Effector memory CD8-positive, alpha-beta T cell (primary cell): ENCODE measurements at regions not wholly inside any gene's neighbourhood (a gene's known extent, or its start where the extent isn't known, plus 50 kb on each side); places are given as distances from the start of the nearest gene placed in this dataset.

ENCODE experiments used
- ATAC-seq: fragments of 150-1000 bp; cut with Tn5 transposase; replicated peaks from 2 replicates; pipeline ENCODE4 v1.10.0; 2021; ENCODE audit warnings: mild to moderate bottlenecking, moderate library complexity
- DNase-seq, 3 experiments: peaks; one replicate each; pipeline ENCODE4 v3.0.0; 2021
- H3K27ac Mint-ChIP-seq, 2 donors: one replicate each; pipeline ENCODE4 v1.8.0; 2022; ENCODE audit warnings: mild to moderate bottlenecking in 2 of 2, mixed read lengths in 2 of 2, moderate library complexity in 2 of 2
- H3K27me3 Mint-ChIP-seq, 2 donors: one replicate each; pipeline ENCODE4 v1.8.0; 2022; ENCODE audit warnings: mixed read lengths in 2 of 2
- H3K36me3 Mint-ChIP-seq: one replicate; pipeline ENCODE4 v1.8.0; 2022; ENCODE audit warnings: mild to moderate bottlenecking, moderate library complexity, mixed read lengths; ENCODE audit not compliant: insufficient read depth
- H3K4me1 Mint-ChIP-seq, 2 donors: one replicate each; pipeline ENCODE4 v1.8.0; 2022; ENCODE audit warnings: low read depth in 2 of 2, mixed read lengths in 2 of 2
- H3K4me3 Mint-ChIP-seq, 2 donors: one replicate each; pipeline ENCODE4 v1.8.0; 2022; ENCODE audit warnings: mild to moderate bottlenecking in 2 of 2, mixed read lengths in 2 of 2, moderate library complexity in 2 of 2
- H3K9me3 Mint-ChIP-seq, 2 donors: one replicate each; pipeline ENCODE4 v1.8.0; 2022; ENCODE audit warnings: mixed read lengths in 2 of 2

- peaks cover 66 to 87% of the 10 kb centered on the region in 2 donors for H3K27me3 Mint-ChIP-seq
- H3K36me3 Mint-ChIP-seq = no peaks in the 10 kb centered on the region
- H3K9me3 Mint-ChIP-seq = no peaks in the 10 kb centered on the region
- H3K4me3 Mint-ChIP-seq = no peak overlapping the region
- peaks cover 0 to 9% of the 10 kb centered on the region in 2 donors for H3K4me1 Mint-ChIP-seq
- DNase-seq (no peak), ATAC-seq (no peak)
- no peak overlapping the region for H3K27ac Mint-ChIP-seq
Measured at GRCh38 chr16:50466170-50466569, 82.0 kb upstream of the NKD1 start.

GRCh38 chr16:50464325-50465290 lies 83.6 kb upstream of the NKD1 start:
- H3K9me3 Mint-ChIP-seq = no peaks in the 10 kb centered on the region
- ATAC-seq (no peak), DNase-seq (no peak)
- no peak overlapping the region for H3K4me3 Mint-ChIP-seq
- peaks cover 66 to 89% of the 10 kb centered on the region in 2 donors for H3K27me3 Mint-ChIP-seq
- H3K36me3 Mint-ChIP-seq = no peaks in the 10 kb centered on the region
- no peak overlapping the region for H3K27ac Mint-ChIP-seq
- H3K4me1 Mint-ChIP-seq = peaks cover 0 to 9% of the 10 kb centered on the region in 2 donors

- H3K4me3 Mint-ChIP-seq = no peak overlapping the region
- H3K36me3 Mint-ChIP-seq = no peaks in the 10 kb centered on the region
- no peaks in the 10 kb centered on the region for H3K9me3 Mint-ChIP-seq
- H3K4me1 Mint-ChIP-seq = peaks cover 0 to 6% of the 10 kb centered on the region in 2 donors
- ATAC-seq = no peak
- DNase-seq = no peak
- peaks cover 61 to 89% of the 10 kb centered on the region in 2 donors for H3K27me3 Mint-ChIP-seq
- H3K27ac Mint-ChIP-seq = no peak overlapping the region
Measured at GRCh38 chr16:50463581-50464324, 84.4 kb upstream of the NKD1 start.

- H3K27ac Mint-ChIP-seq = no peak overlapping the region
- H3K4me3 Mint-ChIP-seq = no peak overlapping the region
- peaks cover 56 to 88% of the 10 kb centered on the region in 2 donors for H3K27me3 Mint-ChIP-seq
Measured at GRCh38 chr16:50462793-50463507, 85.2 kb upstream of the NKD1 start.

GRCh38 chr16:50461400-50461760 lies 86.8 kb upstream of the NKD1 start:
- ATAC-seq (no peak), DNase-seq (no peak)
- Mint-ChIP-seq H3K27ac (no peak overlapping the region), H3K9me3 (no peaks in the 10 kb centered on the region), H3K4me3 (no peak overlapping the region), H3K36me3 (no peaks in the 10 kb centered on the region), H3K4me1 (peaks cover 0 to 4% of the 10 kb centered on the region in 2 donors), H3K27me3 (peaks cover 55 to 88% of the 10 kb centered on the region in 2 donors)

More at GRCh38 chr16:50462793-50463507, 85.2 kb upstream of the NKD1 start:
- Mint-ChIP-seq H3K36me3 (no peaks in the 10 kb centered on the region), H3K4me1 (peaks cover 0 to 4% of the 10 kb centered on the region in 2 donors), H3K9me3 (no peaks in the 10 kb centered on the region)
- ATAC-seq (no peak), DNase-seq (no peak)

- Mint-ChIP-seq H3K4me1 (peaks cover 0 to 4% of the 10 kb centered on the region in 2 donors), H3K36me3 (no peaks in the 10 kb centered on the region), H3K27ac (no peak overlapping the region), H3K4me3 (no peak overlapping the region), H3K9me3 (no peaks in the 10 kb centered on the region), H3K27me3 (peaks cover 49 to 88% of the 10 kb centered on the region in 2 donors)
- no peak for DNase-seq
- no peak for ATAC-seq
Measured at GRCh38 chr16:50460538-50461399, 87.4 kb upstream of the NKD1 start.

- Mint-ChIP-seq H3K4me1 (peaks cover 0 to 4% of the 10 kb centered on the region in 2 donors), H3K4me3 (no peak overlapping the region), H3K27me3 (peaks cover 40 to 84% of the 10 kb centered on the region in 2 donors), H3K36me3 (no peaks in the 10 kb centered on the region), H3K9me3 (no peaks in the 10 kb centered on the region), H3K27ac (no peak overlapping the region)
- no peak for ATAC-seq
- no peak for DNase-seq
Measured at GRCh38 chr16:50459496-50460080, 88.6 kb upstream of the NKD1 start.

GRCh38 chr16:50458667-50459495 lies 89.3 kb upstream of the NKD1 start:
- Mint-ChIP-seq H3K27ac (no peak overlapping the region), H3K4me1 (peaks cover 0 to 4% of the 10 kb centered on the region in 2 donors)

GRCh38 chr16:50457979-50458491 lies 89.2 kb upstream of the BRD7 start:
- no peak for ATAC-seq
- H3K27me3 Mint-ChIP-seq = peaks cover 28 to 69% of the 10 kb centered on the region in 2 donors
- H3K36me3 Mint-ChIP-seq = no peaks in the 10 kb centered on the region
- DNase-seq = no peak
- peaks cover 0 to 4% of the 10 kb centered on the region in 2 donors for H3K4me1 Mint-ChIP-seq
- H3K27ac Mint-ChIP-seq = no peak overlapping the region
- H3K9me3 Mint-ChIP-seq = no peaks in the 10 kb centered on the region
- H3K4me3 Mint-ChIP-seq = no peak overlapping the region

More at GRCh38 chr16:50458667-50459495, 89.3 kb upstream of the NKD1 start:
- Mint-ChIP-seq H3K4me3 (no peak overlapping the region), H3K9me3 (no peaks in the 10 kb centered on the region), H3K36me3 (no peaks in the 10 kb centered on the region), H3K27me3 (peaks cover 36 to 77% of the 10 kb centered on the region in 2 donors)
- DNase-seq (no peak), ATAC-seq (no peak)

GRCh38 chr16:50457423-50457822 lies 88.6 kb upstream of the BRD7 start:
- no peak for DNase-seq
- peak overlapping the region in 1 of 2 donors; percentile 49 for H3K27ac Mint-ChIP-seq
- H3K36me3 Mint-ChIP-seq = no peaks in the 10 kb centered on the region
- no peak overlapping the region for H3K4me3 Mint-ChIP-seq
- ATAC-seq = no peak
- H3K4me1 Mint-ChIP-seq = peaks cover 0 to 4% of the 10 kb centered on the region in 2 donors
- H3K9me3 Mint-ChIP-seq = no peaks in the 10 kb centered on the region
- peaks cover 23 to 63% of the 10 kb centered on the region in 2 donors for H3K27me3 Mint-ChIP-seq

- H3K27ac Mint-ChIP-seq = no peak overlapping the region
- H3K36me3 Mint-ChIP-seq = no peaks in the 10 kb centered on the region
- DNase-seq = no peak
- no peak for ATAC-seq
- H3K4me3 Mint-ChIP-seq = no peak overlapping the region
- peaks cover 0 to 4% of the 10 kb centered on the region in 2 donors for H3K4me1 Mint-ChIP-seq
- peaks cover 21 to 52% of the 10 kb centered on the region in 2 donors for H3K27me3 Mint-ChIP-seq
- H3K9me3 Mint-ChIP-seq = no peaks in the 10 kb centered on the region
Measured at GRCh38 chr16:50455288-50455845, 86.6 kb upstream of the BRD7 start.
